K562 (cell line): ENCODE measurements at regions not wholly inside any gene's neighbourhood (a gene's known extent, or its start where the extent isn't known, plus 50 kb on each side); places are given as distances from the start of the nearest gene placed in this dataset.
A peak's percentile ranks its signal among the peaks of the same experiment; 100 is the strongest.

Source experiments
- ATF7 ChIP-seq: fragments of 450-650 bp; IDR thresholded peaks from 2 replicates; pipeline ENCODE4 v1.7.1; 2014; ENCODE audit warnings: mild to moderate bottlenecking, moderate library complexity
- CCNT2 ChIP-seq: IDR thresholded peaks from 2 replicates; pipeline ENCODE4 v1.6.1; 2011; ENCODE audit warnings: borderline replicate concordance, low read depth, mild to moderate bottlenecking, moderate library complexity, mixed read lengths, low read length; ENCODE audit not compliant: insufficient read length; ENCODE audit errors: extremely low read depth
- CUX1 ChIP-seq: fragments of 200-800 bp; sonication (Bioruptor generic); IDR thresholded peaks from 2 replicates; pipeline ENCODE4 v1.6.1; 2016; ENCODE audit warnings: missing genetic modification characterization, missing compliant biosample characterization
- ELF4 ChIP-seq: fragments of 450-650 bp; formaldehyde crosslinking; IDR thresholded peaks from 2 replicates; pipeline ENCODE4 v1.4.0; 2022; ENCODE audit warnings: missing genetic modification characterization
- ELK3 ChIP-seq: fragments of 450-650 bp; formaldehyde crosslinking; IDR thresholded peaks from 2 replicates; pipeline ENCODE4 v1.4.0; 2020; ENCODE audit warnings: mild to moderate bottlenecking
- GATAD2A ChIP-seq: fragments of 450-650 bp; IDR thresholded peaks from 2 replicates; pipeline ENCODE4 v1.6.1; 2017
- HDAC1 ChIP-seq, 2 experiments: fragments of 450-650 bp; IDR thresholded peaks; 2 replicates each; pipeline ENCODE4 v1.6.1; 2016 to 2017; ENCODE audit warnings: inconsistent platforms in 1 of 2, mild to moderate bottlenecking in 1 of 2, moderate library complexity in 1 of 2
- MNT ChIP-seq, 2 experiments: fragments of 450-650 bp; conservative IDR thresholded peaks; 2 replicates each; pipeline ENCODE4 v1.6.1; 2017; ENCODE audit warnings: mild to moderate bottlenecking in 2 of 2, moderate library complexity in 2 of 2
- NFE2 ChIP-seq: IDR thresholded peaks from 2 replicates; pipeline ENCODE4 v1.6.1; 2014; ENCODE audit warnings: antibody characterized with exemption, low read depth
- POLR2AphosphoS5 ChIP-seq: IDR thresholded peaks from 2 replicates; pipeline ENCODE4 v1.6.1; 2011; ENCODE audit warnings: mild to moderate bottlenecking, low read depth, low read length, moderate library complexity; ENCODE audit not compliant: control insufficient read depth, insufficient read depth
- RCOR1 ChIP-seq, 2 experiments: IDR thresholded peaks; 2 replicates each; pipeline ENCODE4 v1.6.1; 2012; ENCODE audit warnings: low read depth in 2 of 2, low read length in 2 of 2, borderline replicate concordance in 1 of 2, improper control_type of control experiment in 1 of 2
- RNF219 ChIP-seq: fragments of 250-450 bp; sonication (Bioruptor Pico); IDR thresholded peaks from 2 replicates; pipeline ENCODE4 v1.5.0; 2022; ENCODE audit warnings: mild to moderate bottlenecking
- SETDB1 ChIP-seq: IDR thresholded peaks from one replicate; pipeline ENCODE4 v1.6.1; 2012; ENCODE audit warnings: low read length, control low read depth, inconsistent platforms
- SMARCA4 ChIP-seq: fragments of 450-650 bp; IDR thresholded peaks from 2 replicates; pipeline ENCODE4 v1.6.1; 2016
- SRF ChIP-seq, 2 experiments: fragments of 250-450, 450-650 bp in 1 of 2; sonication (Bioruptor Pico) in 1 of 2; sonication (generic) in 1 of 2; formaldehyde crosslinking; IDR thresholded peaks; 2 replicates each; pipeline versions ENCODE4 v1.5.0 to v1.5.1; 2020 to 2022; ENCODE audit warnings: mild to moderate bottlenecking in 1 of 2, missing genetic modification reagents in 1 of 2
- TAL1 ChIP-seq: fragments of 450-650 bp; IDR thresholded peaks from 2 replicates; pipeline ENCODE4 v1.6.1; 2016; ENCODE audit warnings: mild to moderate bottlenecking

- TF ChIP-seq SETDB1 (no peak), CUX1 (CRISPR knock-in tag) (peak; percentile 66; the same call in 1 of the 2 replicates), ATF7 (0 out of 2 replicates have a peak, but pooled peaks have one; percentile 15), ELF4 (CRISPR knock-in tag) (0 out of 2 replicates have a peak, but pooled peaks have one; percentile 49), RNF219 (CRISPR knock-in tag) (no peak), ELK3 (no peak), POLR2AphosphoS5 (peak; percentile 90), SMARCA4 (peak; percentile 94), TAL1 (peak; percentile 97), MNT (conservative IDR thresholded peaks at IDR 0.05) (peak in 1 of 2 experiments; percentile 69; a peak in 2 of 4 replicates), GATAD2A (peak; percentile 93), HDAC1 (IDR thresholded peaks at IDR 0.05) (peak; percentile 39 to 90; a peak in 3 of 4 replicates), CCNT2 (peak; percentile 93), NFE2 (peak; percentile 58), RCOR1 (IDR thresholded peaks at IDR 0.05; ENCODE audit: borderline replicate concordance in 1 of 2, low read depth in 2 of 2, low read length in 2 of 2) (peak; percentile 80 to 98; a peak in 3 of 4 replicates), SRF (CRISPR knock-in tag; IDR thresholded peaks at IDR 0.05) (peak in 1 of 2 experiments; percentile 59; a peak in 1 of 4 replicates)
Observed at GRCh38 chr11:69905611-69906452, 86.6 kb upstream of the FGF3 start (continued).
